SU-DHL-6 (cell line): ENCODE measurements at regions not wholly inside any gene's neighbourhood (a gene's known extent, or its start where the extent isn't known, plus 50 kb on each side); places are given as distances from the start of the nearest gene placed in this dataset.

ENCODE experiments used
- H2AFZ ChIP-seq: fragments of 200-600 bp; sonication (generic); 2 replicates; pipeline ENCODE4 v1.6.1; 2014; ENCODE audit warnings: low read depth, mild to moderate bottlenecking, moderate library complexity, mixed read lengths, antibody characterized with exemption, low read length; ENCODE audit not compliant: severe bottlenecking
- H3F3A ChIP-seq: fragments of 200-600 bp; shearing (Covaris generic); 2 replicates; pipeline ENCODE4 v1.6.0; 2016; ENCODE audit warnings: antibody characterized with exemption, mild to moderate bottlenecking; ENCODE audit not compliant: insufficient read depth
- H3K27ac ChIP-seq: fragments of 200-600 bp; sonication (generic); 2 replicates; pipeline ENCODE4 v1.5.1; 2016; ENCODE audit warnings: low read depth, mild to moderate bottlenecking, low read length, moderate library complexity, mixed read lengths
- H3K27me3 ChIP-seq: fragments of 200-600 bp; sonication (generic), shearing (Covaris generic); 2 replicates; pipeline ENCODE4 v1.6.0; 2014; ENCODE audit warnings: mild to moderate bottlenecking, low read length
- H3K36me3 ChIP-seq: fragments of 200-600 bp; sonication (generic); 2 replicates; pipeline ENCODE4 v1.6.1; 2014; ENCODE audit warnings: mild to moderate bottlenecking, low read length, mixed read lengths
- H3K4me2 ChIP-seq: fragments of 300-600, 200-600 bp; shearing (Covaris generic), sonication (generic); 2 replicates; pipeline ENCODE4 v1.6.0; 2014; ENCODE audit warnings: low read length, low read depth, mild to moderate bottlenecking; ENCODE audit not compliant: poor library complexity, severe bottlenecking
- H3K4me3 ChIP-seq: fragments of 200-600 bp; sonication (generic); 2 replicates; pipeline ENCODE4 v1.5.1; 2014; ENCODE audit warnings: antibody characterized with exemption, low read length, mild to moderate bottlenecking, mixed read lengths; ENCODE audit not compliant: insufficient read depth, poor library complexity, severe bottlenecking
- H3K79me2 ChIP-seq: fragments of 200-600 bp; sonication (generic); 2 replicates; pipeline ENCODE4 v1.6.1; 2014; ENCODE audit warnings: mild to moderate bottlenecking, low read length, moderate library complexity; ENCODE audit not compliant: insufficient read depth
- H3K9ac ChIP-seq: fragments of 200-600 bp; sonication (generic); 2 replicates; pipeline ENCODE4 v1.7.0; 2014; ENCODE audit warnings: mild to moderate bottlenecking, low read length
- H3K9me2 ChIP-seq: fragments of 200-600 bp; sonication (generic); replicated peaks from 2 replicates; pipeline ENCODE4 v1.6.1; 2014; ENCODE audit warnings: low read length; ENCODE audit not compliant: insufficient read depth
- H3K9me3 ChIP-seq: fragments of 200-600 bp; sonication (generic); 2 replicates; pipeline ENCODE4 v1.6.1; 2014; ENCODE audit warnings: low read length, mixed read lengths; ENCODE audit not compliant: insufficient read depth
- H4K20me1 ChIP-seq: fragments of 200-600 bp; sonication (generic); 2 replicates; pipeline ENCODE4 v1.6.1; 2014; ENCODE audit warnings: low read depth, mild to moderate bottlenecking, antibody characterized with exemption, low read length, moderate library complexity, mixed read lengths
- EZH2phosphoT487 ChIP-seq: fragments of 200-600 bp; sonication (generic), shearing (Covaris generic); conservative IDR thresholded peaks from 2 replicates; pipeline ENCODE4 v1.6.1; 2018; ENCODE audit warnings: mild to moderate bottlenecking, antibody characterized with exemption, low read length, moderate library complexity, mixed read lengths
- TF ChIP-seq, protein P1 (sequence below): fragments of 200-600 bp; sonication (generic); IDR thresholded peaks from one replicate; pipeline ENCODE4 v1.5.1; 2017; ENCODE audit warnings: antibody characterized with exemption, mild to moderate bottlenecking, low read length, moderate library complexity; ENCODE audit not compliant: insufficient read depth, poor library complexity, severe bottlenecking

DNA sequence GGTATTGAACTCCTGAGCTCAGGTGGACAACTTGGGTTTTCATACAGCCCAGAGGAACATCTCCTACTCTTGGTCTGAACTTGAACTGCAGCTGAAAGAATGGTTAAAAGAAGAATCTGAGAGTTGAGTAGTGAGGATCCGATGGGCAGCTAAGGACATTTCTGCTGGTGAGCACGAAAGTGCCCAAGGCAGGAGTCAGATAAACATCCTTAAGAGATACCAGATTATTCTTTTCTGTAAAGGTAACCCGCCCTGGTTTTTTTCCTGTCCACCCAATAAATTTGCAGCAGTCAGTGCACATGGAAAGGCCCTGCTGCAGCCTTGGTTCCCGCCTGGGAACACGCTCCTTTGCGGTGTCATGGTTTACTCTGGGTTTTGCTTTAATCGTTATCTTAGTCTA lies 78.4 kb upstream of the ARHGEF7 start:
- no peaks in the 10 kb centered on the region for H3K27me3 ChIP-seq
- TF ChIP-seq, protein P1, sequence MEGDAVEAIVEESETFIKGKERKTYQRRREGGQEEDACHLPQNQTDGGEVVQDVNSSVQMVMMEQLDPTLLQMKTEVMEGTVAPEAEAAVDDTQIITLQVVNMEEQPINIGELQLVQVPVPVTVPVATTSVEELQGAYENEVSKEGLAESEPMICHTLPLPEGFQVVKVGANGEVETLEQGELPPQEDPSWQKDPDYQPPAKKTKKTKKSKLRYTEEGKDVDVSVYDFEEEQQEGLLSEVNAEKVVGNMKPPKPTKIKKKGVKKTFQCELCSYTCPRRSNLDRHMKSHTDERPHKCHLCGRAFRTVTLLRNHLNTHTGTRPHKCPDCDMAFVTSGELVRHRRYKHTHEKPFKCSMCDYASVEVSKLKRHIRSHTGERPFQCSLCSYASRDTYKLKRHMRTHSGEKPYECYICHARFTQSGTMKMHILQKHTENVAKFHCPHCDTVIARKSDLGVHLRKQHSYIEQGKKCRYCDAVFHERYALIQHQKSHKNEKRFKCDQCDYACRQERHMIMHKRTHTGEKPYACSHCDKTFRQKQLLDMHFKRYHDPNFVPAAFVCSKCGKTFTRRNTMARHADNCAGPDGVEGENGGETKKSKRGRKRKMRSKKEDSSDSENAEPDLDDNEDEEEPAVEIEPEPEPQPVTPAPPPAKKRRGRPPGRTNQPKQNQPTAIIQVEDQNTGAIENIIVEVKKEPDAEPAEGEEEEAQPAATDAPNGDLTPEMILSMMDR = no peak
- TF ChIP-seq EZH2phosphoT487 = no peak

DNA sequence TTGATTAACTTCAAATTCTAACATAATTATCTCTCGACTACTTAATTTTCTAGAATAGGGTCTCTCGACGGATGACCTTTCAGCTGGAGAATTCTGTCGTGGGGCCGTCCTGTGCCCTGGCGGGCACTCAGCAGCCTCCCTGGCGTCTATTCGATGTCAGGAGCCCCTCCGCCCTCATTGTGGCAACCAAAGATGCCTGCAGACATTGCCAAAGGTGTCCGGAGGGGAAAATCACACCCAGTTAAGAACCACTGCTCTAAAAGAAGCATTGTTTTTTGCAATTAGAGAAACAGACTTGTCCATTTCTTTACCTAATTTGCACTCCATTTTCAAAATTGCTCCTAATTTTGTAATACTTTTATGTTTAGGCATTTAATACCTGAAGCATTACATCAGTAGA lies 79.2 kb upstream of the ARHGEF7 start:
- Histone ChIP-seq H3K9me3 (no peaks in the 10 kb centered on the region), H3K27me3 (no peaks in the 10 kb centered on the region), H3F3A (no peaks in the 10 kb centered on the region), H3K36me3 (no peaks in the 10 kb centered on the region), H2AFZ (no peak overlapping the region), H3K4me3 (no peak overlapping the region), H3K79me2 (no peaks in the 10 kb centered on the region), H3K4me2 (no peak overlapping the region), H4K20me1 (no peaks in the 10 kb centered on the region), H3K9ac (no peak overlapping the region), H3K27ac (no peak overlapping the region), H3K9me2 (no peaks in the 10 kb centered on the region)
- TF ChIP-seq EZH2phosphoT487 = no peak
- TF ChIP-seq, protein P1 = no peak

More for the DNA sequence above, 78.4 kb upstream of the ARHGEF7 start:
- no peaks in the 10 kb centered on the region for H4K20me1 ChIP-seq
- no peaks in the 10 kb centered on the region for H3K79me2 ChIP-seq
- no peaks in the 10 kb centered on the region for H3K36me3 ChIP-seq
- H3K9me2 ChIP-seq = no peaks in the 10 kb centered on the region
- H3K9ac ChIP-seq = no peak overlapping the region
- H2AFZ ChIP-seq = no peak overlapping the region
- no peak overlapping the region for H3K27ac ChIP-seq
- no peak overlapping the region for H3K4me3 ChIP-seq
- H3K4me2 ChIP-seq = no peak overlapping the region
- no peaks in the 10 kb centered on the region for H3K9me3 ChIP-seq
- H3F3A ChIP-seq = no peaks in the 10 kb centered on the region

DNA sequence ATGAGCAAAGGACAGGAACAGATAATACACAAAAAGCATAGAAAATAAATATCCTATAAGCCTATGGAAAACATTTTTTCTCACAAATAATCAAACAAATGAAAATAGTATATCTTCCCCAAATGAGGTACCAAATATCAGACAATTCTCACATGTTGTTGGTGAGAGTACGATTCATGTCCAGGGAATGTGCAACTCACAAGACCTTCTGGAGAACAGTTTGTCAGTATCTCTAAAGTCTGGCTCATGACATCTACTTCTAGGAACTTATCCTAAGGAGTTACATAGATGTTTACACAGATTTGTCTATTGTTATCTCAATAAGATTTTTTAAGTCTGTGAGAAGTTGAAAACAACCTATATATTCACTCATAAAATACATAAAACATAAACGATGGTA lies 80.3 kb upstream of the ARHGEF7 start:
- no peaks in the 10 kb centered on the region for H3K9me3 ChIP-seq
- no peak overlapping the region for H3K27ac ChIP-seq
- H3K4me3 ChIP-seq = no peak overlapping the region
- no peak overlapping the region for H2AFZ ChIP-seq
- no peaks in the 10 kb centered on the region for H3K36me3 ChIP-seq
- no peaks in the 10 kb centered on the region for H4K20me1 ChIP-seq
- TF ChIP-seq, protein P1 = no peak
- no peak for TF ChIP-seq EZH2phosphoT487
- no peak overlapping the region for H3K9ac ChIP-seq
- no peaks in the 10 kb centered on the region for H3F3A ChIP-seq
- no peaks in the 10 kb centered on the region for H3K9me2 ChIP-seq
- H3K4me2 ChIP-seq = no peak overlapping the region
- H3K27me3 ChIP-seq = no peaks in the 10 kb centered on the region
- H3K79me2 ChIP-seq = no peaks in the 10 kb centered on the region
